ENCODE measurements at regions not wholly inside any gene's neighbourhood (a gene's known extent, or its start where the extent isn't known, plus 50 kb on each side); places are given as distances from the start of the nearest gene placed in this dataset.

- peak; percentile 52 for DNase-seq
Measured at GRCh38 chrX:40174854-40175510, 77.2 kb upstream of the BCOR start.

GRCh38 chrX:40174001-40174853 is 76.5 kb upstream of the BCOR start:
- DNase-seq, result peak; percentile 67

- no peak for DNase-seq
Measured at GRCh38 chrX:40173143-40174000, 75.6 kb upstream of the BCOR start.

- no peak for DNase-seq
Measured at GRCh38 chrX:40172401-40173142, 74.8 kb upstream of the BCOR start.

- peak; percentile 36 for DNase-seq
Measured at GRCh38 chrX:40171513-40172400, 74.0 kb upstream of the BCOR start.

- DNase-seq, result no peak
Measured at GRCh38 chrX:40170830-40171512, 73.2 kb upstream of the BCOR start.

GRCh38 chrX:40169193-40170101 is 71.7 kb upstream of the BCOR start:
- DNase-seq, result peak; percentile 87

GRCh38 chrX:40168480-40169011 is 70.8 kb upstream of the BCOR start:
- DNase-seq, result no peak

GRCh38 chrX:40167850-40168479 is 70.2 kb upstream of the BCOR start:
- DNase-seq, result no peak

GRCh38 chrX:40167233-40167849 is 69.6 kb upstream of the BCOR start:
- no peak for DNase-seq

GRCh38 chrX:40166582-40166981 is 68.8 kb upstream of the BCOR start:
- no peak for DNase-seq

- no peak for DNase-seq
Measured at GRCh38 chrX:40165861-40166260, 68.1 kb upstream of the BCOR start.

GRCh38 chrX:40165206-40165605 is 67.4 kb upstream of the BCOR start:
- no peak for DNase-seq

GRCh38 chrX:40164751-40165150 is 67.0 kb upstream of the BCOR start:
- no peak for DNase-seq

- peak; percentile 36 for DNase-seq
Measured at GRCh38 chrX:40158036-40158706, 60.4 kb upstream of the BCOR start.

GRCh38 chrX:40157228-40158035 is 59.7 kb upstream of the BCOR start:
- no peak for DNase-seq
